Liver (tissue), 7 donors: ENCODE measurements at regions not wholly inside any gene's neighbourhood (a gene's known extent, or its start where the extent isn't known, plus 50 kb on each side); places are given as distances from the start of the nearest gene placed in this dataset.

Experiments used
- DNase-seq: peaks from one replicate; pipeline ENCODE4 v3.0.0-alpha.2; 2017; ENCODE audit warnings: low spot score
- H3K27ac ChIP-seq, 2 donors: one replicate each; pipeline ENCODE4 v1.7.0; 2013; ENCODE audit warnings: inconsistent platforms in 2 of 2, low read length in 2 of 2, control low read depth in 1 of 2, low read depth in 1 of 2, mild to moderate bottlenecking in 1 of 2
- H3K27me3 ChIP-seq, 4 donors: one replicate each; pipeline versions ENCODE4 v1.6.1 to v1.7.0; 2013; ENCODE audit warnings: low read length in 3 of 4, inconsistent platforms in 1 of 4, mild to moderate bottlenecking in 1 of 4, moderate library complexity in 1 of 4; ENCODE audit not compliant: control insufficient read depth in 4 of 4, insufficient read depth in 4 of 4
- H3K36me3 ChIP-seq, 4 donors: one replicate each; pipeline versions ENCODE4 v1.6.1 to v1.7.0; 2013; ENCODE audit warnings: low read length in 3 of 4, mild to moderate bottlenecking in 3 of 4, low read depth in 1 of 4, moderate library complexity in 1 of 4; ENCODE audit not compliant: control insufficient read depth in 4 of 4, insufficient read depth in 3 of 4
- H3K4me1 ChIP-seq, 4 donors: one replicate each; pipeline versions ENCODE4 v1.6.1 to v1.7.0; 2013; ENCODE audit warnings: low read length in 3 of 4, mild to moderate bottlenecking in 3 of 4, moderate library complexity in 1 of 4; ENCODE audit not compliant: control insufficient read depth in 4 of 4, insufficient read depth in 4 of 4
- H3K4me3 ChIP-seq, 3 donors: one replicate each; pipeline versions ENCODE4 v1.6.1 to v1.7.0; 2013; ENCODE audit warnings: low read length in 3 of 3, control low read depth in 1 of 3, low read depth in 1 of 3, mild to moderate bottlenecking in 1 of 3
- H3K9ac ChIP-seq, 2 donors: one replicate each; pipeline ENCODE4 v1.7.0; 2013; ENCODE audit warnings: low read length in 2 of 2, mild to moderate bottlenecking in 2 of 2, moderate library complexity in 2 of 2, control low read depth in 1 of 2, low read depth in 1 of 2
- H3K9me3 ChIP-seq, 4 donors: one replicate each; pipeline versions ENCODE4 v1.6.1 to v1.7.0; 2013; ENCODE audit warnings: low read length in 3 of 4; ENCODE audit not compliant: control insufficient read depth in 4 of 4
- EGR1 ChIP-seq, 2 donors: IDR thresholded peaks; 2 replicates each; pipeline ENCODE4 v1.6.1; 2016 to 2018; ENCODE audit warnings: antibody characterized with exemption in 2 of 2, low read depth in 2 of 2
- FOXA1 ChIP-seq: IDR thresholded peaks from 2 replicates; pipeline ENCODE4 v1.6.1; 2016; ENCODE audit warnings: antibody characterized with exemption
- GABPA ChIP-seq, 2 donors: IDR thresholded peaks in 1 of 2; conservative IDR thresholded peaks in 1 of 2; 2 replicates each; pipeline ENCODE4 v1.6.1; 2016; ENCODE audit warnings: antibody characterized with exemption in 2 of 2, mild to moderate bottlenecking in 1 of 2, moderate library complexity in 1 of 2
- HNF4A ChIP-seq, 2 donors: conservative IDR thresholded peaks; 2 replicates each; pipeline ENCODE4 v1.6.1; 2016; ENCODE audit warnings: antibody characterized with exemption in 2 of 2, mild to moderate bottlenecking in 2 of 2
- HNF4G ChIP-seq: IDR thresholded peaks from 2 replicates; pipeline ENCODE4 v1.6.1; 2016; ENCODE audit warnings: antibody characterized with exemption
- JUND ChIP-seq, 2 donors: IDR thresholded peaks; 2 replicates each; pipeline ENCODE4 v1.6.1; 2016; ENCODE audit warnings: antibody characterized with exemption in 2 of 2
- NR2F2 ChIP-seq: IDR thresholded peaks from 2 replicates; pipeline ENCODE4 v1.6.1; 2016; ENCODE audit warnings: antibody characterized with exemption
- RAD21 ChIP-seq, 2 donors: IDR thresholded peaks; 2 replicates each; pipeline ENCODE4 v1.6.1; 2016; ENCODE audit warnings: antibody characterized with exemption in 2 of 2, mild to moderate bottlenecking in 2 of 2
- REST ChIP-seq: IDR thresholded peaks from 2 replicates; pipeline ENCODE4 v1.6.1; 2016; ENCODE audit warnings: antibody characterized with exemption, mild to moderate bottlenecking
- RXRA ChIP-seq, 2 donors: IDR thresholded peaks; 2 replicates each; pipeline ENCODE4 v1.6.1; 2017 to 2018; ENCODE audit warnings: antibody characterized with exemption in 2 of 2, mild to moderate bottlenecking in 1 of 2
- SP1 ChIP-seq: IDR thresholded peaks from 2 replicates; pipeline ENCODE4 v1.6.1; 2018; ENCODE audit warnings: antibody characterized with exemption, mild to moderate bottlenecking
- TAF1 ChIP-seq: conservative IDR thresholded peaks from 2 replicates; pipeline ENCODE4 v1.6.1; 2016; ENCODE audit warnings: antibody characterized with exemption, mild to moderate bottlenecking
- ZBTB33 ChIP-seq: IDR thresholded peaks from 2 replicates; pipeline ENCODE4 v1.6.1; 2016; ENCODE audit warnings: antibody characterized with exemption
- WGBS: extraction: QIAGEN DNeasy Blood & Tissue Kit; methylation state at CpG from one replicate; pipeline ENCODE4 v1.1.7; 2013; 5-methylcytosine and 5-hydroxymethylcytosine counted together
- TF ChIP-seq, protein P1 (sequence below): IDR thresholded peaks from 2 replicates; pipeline ENCODE4 v1.6.1; 2016; ENCODE audit warnings: antibody characterized with exemption
- donor health status: healthy.
- donor health status: healthy.
- donor health status: healthy.
- donor health status: healthy.

GRCh38 chr18:42326752-42327151, 371.7 kb downstream of the PIK3C3 start:
- no peak overlapping the region for H3K4me3 ChIP-seq
- H3K36me3 ChIP-seq: no peaks in the 10 kb centered on the region
- peaks cover 0 to 3% (median 0%) of the 10 kb centered on the region in 4 donors for H3K4me1 ChIP-seq
- H3K27ac ChIP-seq: no peak overlapping the region
- H3K27me3 ChIP-seq: no peaks in the 10 kb centered on the region
- H3K9me3 ChIP-seq: peaks cover 0 to under 1% (median 0%) of the 10 kb centered on the region in 4 donors
- no peak overlapping the region for H3K9ac ChIP-seq
- TF ChIP-seq HNF4A (conservative IDR thresholded peaks at IDR 0.05) (no peak), TAF1 (no peak), FOXA1 (no peak), REST (no peak), EGR1 (IDR thresholded peaks at IDR 0.05; ENCODE audit: low read depth in 2 of 2) (no peak), NR2F2 (peak; percentile 76), RXRA (IDR thresholded peaks at IDR 0.05) (no peak), JUND (IDR thresholded peaks at IDR 0.05) (no peak)
- DNase-seq: no peak
- 67% methylated on average over 1 of the region's 1 CpG for WGBS

DNA sequence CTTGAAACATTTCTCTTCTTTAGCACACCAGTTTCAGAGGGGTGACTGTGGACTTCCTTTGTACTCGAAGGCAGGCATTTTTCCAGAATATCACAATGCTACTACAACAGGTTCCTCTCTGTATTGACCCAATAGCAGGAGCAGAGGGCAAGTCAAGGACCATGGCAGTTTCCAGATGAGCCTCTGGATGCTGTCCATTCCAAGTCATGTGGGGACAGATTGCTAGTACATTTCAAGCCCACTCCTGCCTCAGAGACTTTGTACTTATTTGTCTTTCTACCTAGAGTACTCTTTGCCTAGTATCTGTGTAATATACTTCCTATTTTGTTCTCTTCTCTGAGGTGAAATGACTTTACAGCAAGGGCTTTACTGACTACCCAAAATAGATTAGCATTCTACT, 373.9 kb downstream of the PIK3C3 start:
- Histone ChIP-seq H3K36me3 (no peaks in the 10 kb centered on the region), H3K27me3 (no peaks in the 10 kb centered on the region), H3K4me3 (no peak overlapping the region), H3K9ac (no peak overlapping the region), H3K4me1 (peaks cover 0 to 3% (median 0%) of the 10 kb centered on the region in 4 donors), H3K27ac (no peak overlapping the region), H3K9me3 (no peaks in the 10 kb centered on the region)
- TF ChIP-seq EGR1 (IDR thresholded peaks at IDR 0.05; ENCODE audit: low read depth in 2 of 2) (no peak), RXRA (IDR thresholded peaks at IDR 0.05) (peak; percentile 77 to 83), HNF4A (conservative IDR thresholded peaks at IDR 0.05) (peak; percentile 75 to 81), GABPA (IDR thresholded peaks at IDR 0.05 in 1 of 2, conservative IDR thresholded peaks at IDR 0.05 in 1 of 2) (no peak), ZBTB33 (peak; percentile 34), SP1 (peak; percentile 70), NR2F2 (no peak), JUND (IDR thresholded peaks at IDR 0.05) (no peak), RAD21 (IDR thresholded peaks at IDR 0.05) (peak in 1 of 2 donors; percentile 46), HNF4G (peak; percentile 52), REST (no peak)
- TF ChIP-seq, protein P1, sequence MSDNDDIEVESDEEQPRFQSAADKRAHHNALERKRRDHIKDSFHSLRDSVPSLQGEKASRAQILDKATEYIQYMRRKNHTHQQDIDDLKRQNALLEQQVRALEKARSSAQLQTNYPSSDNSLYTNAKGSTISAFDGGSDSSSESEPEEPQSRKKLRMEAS: peak; percentile 29
- WGBS: 26% methylated on average over 1 of the region's 1 CpG
- DNase-seq: no peak
